Suppressor macrophage treated with lipopolysaccharide for 1 hour (primary cell): ENCODE measurements at regions not wholly inside any gene's neighbourhood (a gene's known extent, or its start where the extent isn't known, plus 50 kb on each side); places are given as distances from the start of the nearest gene placed in this dataset.

Source experiments
- DNase-seq, 3 donors: peaks; one replicate each; pipeline ENCODE4 v3.0.0-alpha.2; 2020 to 2022

DNA sequence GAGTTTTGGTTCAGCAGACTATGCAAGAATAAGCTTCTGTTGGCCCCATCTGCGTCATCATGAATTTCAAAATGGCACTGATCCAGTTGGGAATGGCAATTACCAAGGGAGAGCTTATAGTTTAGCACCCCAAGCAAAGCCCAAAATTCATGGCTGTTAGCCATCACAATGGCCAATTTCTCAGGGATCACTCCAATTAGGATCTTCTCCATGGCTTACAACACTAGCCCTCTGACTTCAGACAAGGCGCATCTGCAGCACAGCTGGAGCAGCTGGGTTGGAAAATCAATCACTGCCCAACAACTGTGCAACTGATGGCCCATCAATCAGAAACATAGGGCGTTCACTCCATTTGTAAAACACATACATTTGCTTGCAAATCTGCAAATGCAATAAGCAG, 273.6 kb downstream of the SRBD1 start:
- DNase-seq, result no peak

- no peak for DNase-seq
Observed at GRCh38 chr2:45334205-45334604, 276.9 kb downstream of the SRBD1 start.

DNA sequence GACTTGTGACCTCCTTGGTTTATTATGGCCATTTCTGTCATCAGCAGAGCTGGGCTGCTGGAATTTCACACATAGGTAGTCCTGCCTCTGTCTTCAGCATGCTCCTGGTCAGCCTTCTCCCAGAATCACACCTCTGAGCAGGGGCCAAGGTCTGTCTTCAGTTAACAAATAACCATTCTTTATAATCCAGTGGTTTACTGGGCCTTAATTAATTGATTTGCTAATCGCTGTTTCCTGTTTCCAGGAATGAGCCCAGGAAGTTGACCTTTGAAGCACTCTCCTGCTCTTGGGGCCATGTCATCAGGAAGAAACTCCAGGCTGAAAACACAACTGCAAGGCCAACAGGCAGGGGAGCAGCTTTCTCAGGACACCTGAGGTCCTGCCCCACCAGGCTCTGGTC, 278.5 kb downstream of the SRBD1 start:
- no peak for DNase-seq

DNA sequence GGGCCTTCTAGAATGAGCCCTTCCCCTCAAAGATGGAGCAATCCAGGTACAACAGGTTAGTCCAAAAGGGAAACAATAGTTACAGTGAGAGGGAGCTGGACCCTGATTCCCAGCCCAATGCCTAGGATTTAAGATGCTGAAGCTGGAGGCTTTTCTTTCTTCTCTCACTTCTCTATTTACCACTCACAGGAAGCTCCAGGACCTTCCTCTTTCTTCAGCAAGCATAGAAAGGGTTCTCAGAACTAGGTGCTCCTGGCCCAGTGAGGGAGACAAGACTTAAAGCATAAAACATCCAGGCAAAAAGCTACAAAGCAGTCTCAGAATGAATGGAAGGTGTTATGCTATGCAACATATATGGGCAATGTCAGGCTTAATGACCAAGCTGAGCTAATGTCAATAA, 279.0 kb downstream of the SRBD1 start:
- DNase-seq, result peak; percentile 12 to 23 (median 20)

DNA sequence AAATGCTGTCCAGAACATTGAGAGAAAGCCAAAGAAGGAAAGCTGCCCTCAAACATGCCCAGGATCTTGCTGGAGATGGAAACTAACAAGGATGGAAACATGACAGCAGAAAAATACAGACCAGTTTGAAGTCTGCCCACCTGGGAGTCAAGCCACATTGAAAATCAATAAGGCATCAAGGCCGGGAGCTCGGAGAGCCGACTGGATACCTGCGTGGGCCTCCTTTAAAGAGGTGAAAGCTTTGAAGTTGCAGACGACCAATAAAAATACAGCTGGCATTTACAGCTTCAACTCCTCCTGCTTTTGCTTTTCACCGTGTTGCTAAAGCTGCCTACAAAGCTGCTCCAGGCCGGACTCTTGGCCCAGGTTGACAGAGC, 279.7 kb downstream of the SRBD1 start:
- no peak for DNase-seq

DNA sequence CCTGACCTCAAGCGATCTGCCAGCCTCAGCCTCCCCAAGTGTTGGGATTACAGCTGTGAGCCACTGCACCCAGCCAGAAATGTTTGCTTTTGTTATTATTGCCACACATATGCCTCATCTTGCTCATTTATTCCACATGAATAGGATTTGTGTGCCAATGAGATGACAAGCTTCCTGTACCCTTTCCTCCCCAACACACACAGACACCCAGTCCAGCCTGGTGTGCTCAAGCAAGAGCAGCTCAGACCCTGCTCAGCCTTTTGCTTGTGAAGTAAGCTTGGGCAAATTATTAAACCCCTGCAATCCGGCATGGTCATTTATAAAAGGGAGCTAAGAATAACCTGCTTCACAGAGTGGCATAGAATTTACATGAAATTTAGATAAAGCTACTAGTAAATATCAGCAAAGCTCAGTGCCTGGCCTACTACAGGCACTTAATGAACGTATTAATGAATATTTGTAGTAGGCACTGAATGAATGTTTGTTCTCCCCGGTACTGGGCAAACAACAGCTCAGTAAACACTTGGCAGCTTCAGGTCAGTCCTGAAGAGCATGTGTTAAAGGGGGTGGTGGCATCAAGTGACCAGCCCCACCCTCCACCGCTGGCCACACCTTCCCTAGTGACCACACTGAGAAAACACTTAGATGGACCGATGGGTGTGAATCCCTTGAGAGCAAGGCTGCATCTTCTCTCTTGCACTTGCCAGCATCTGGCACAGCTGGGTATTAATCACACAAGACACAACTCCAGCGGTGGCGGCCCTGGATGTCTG, 280.2 kb downstream of the SRBD1 start:
- DNase-seq, result no peak

- DNase-seq, result no peak
Observed at GRCh38 chr2:45330108-45330507, 281.0 kb downstream of the SRBD1 start.

DNA sequence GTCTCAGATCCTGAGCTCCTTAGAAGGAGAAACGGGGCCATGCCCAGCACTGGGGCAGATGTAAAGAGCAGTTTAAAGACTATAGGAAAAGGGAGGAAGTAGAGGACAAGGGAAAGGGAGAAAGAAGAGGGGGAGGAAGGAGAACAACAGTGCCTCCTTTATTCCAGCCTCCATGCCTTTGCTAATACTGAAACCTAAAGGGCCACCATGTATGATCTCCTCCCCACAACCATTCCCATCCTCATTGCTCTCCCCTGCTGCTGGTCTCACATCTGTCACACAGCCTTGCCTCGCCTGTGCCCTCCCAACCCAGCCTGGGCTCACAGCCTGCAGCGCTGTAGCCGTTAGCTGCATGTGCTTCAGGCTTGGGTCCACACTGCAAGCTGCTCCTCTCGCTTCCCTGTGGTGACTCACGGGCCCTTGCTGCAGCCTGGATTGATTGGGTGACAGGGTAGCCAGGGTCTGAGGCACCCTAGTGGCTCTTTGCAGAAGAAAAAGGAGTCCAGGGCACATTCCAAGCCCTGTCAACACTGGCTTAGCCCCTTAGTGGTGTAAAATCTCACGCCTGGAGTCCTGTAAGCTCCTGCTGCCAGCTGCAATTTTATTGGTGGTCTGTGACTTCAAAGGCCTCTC, 281.9 kb downstream of the SRBD1 start:
- DNase-seq, result no peak

GRCh38 chr2:45328264-45328870, 282.7 kb downstream of the SRBD1 start:
- no peak for DNase-seq

DNA sequence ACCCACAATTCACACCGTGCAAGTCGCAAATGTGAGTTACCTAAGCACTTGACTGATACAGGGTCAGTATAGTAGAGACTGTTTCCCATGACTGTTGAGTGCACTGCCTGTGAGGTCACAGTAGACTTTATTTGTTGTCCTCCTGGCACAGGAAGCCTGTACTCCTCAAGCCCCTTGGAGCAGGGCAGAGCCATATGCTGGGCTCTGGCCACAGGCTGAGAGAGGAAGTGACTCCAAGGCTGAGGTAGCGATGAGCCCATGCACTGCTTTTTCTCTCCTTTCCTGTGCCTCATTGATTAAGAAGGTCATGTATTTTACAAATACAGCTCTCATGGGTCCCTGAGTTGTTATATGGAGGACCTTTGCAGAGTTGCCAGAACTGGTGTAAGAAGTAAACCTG, 287.7 kb downstream of the SRBD1 start:
- no peak for DNase-seq

DNA sequence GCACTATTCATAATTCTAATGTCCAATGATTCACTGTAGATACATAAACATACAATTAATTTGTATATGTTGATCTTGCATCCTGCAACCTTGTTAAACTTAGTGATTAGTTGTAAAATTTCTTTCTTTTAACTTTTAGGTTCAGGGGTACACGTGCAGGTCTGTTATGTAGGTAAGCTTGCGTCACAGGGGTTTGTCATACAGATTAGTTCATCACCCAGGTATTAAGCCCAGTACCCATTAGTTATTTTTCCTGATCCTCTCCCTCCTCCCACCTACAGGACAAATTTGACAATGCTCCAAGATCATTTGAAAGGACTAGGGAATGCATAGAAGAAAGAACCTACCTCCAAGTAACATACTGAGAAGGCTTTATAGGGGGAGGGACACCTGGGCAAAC, 290.1 kb downstream of the SRBD1 start:
- no peak for DNase-seq

DNA sequence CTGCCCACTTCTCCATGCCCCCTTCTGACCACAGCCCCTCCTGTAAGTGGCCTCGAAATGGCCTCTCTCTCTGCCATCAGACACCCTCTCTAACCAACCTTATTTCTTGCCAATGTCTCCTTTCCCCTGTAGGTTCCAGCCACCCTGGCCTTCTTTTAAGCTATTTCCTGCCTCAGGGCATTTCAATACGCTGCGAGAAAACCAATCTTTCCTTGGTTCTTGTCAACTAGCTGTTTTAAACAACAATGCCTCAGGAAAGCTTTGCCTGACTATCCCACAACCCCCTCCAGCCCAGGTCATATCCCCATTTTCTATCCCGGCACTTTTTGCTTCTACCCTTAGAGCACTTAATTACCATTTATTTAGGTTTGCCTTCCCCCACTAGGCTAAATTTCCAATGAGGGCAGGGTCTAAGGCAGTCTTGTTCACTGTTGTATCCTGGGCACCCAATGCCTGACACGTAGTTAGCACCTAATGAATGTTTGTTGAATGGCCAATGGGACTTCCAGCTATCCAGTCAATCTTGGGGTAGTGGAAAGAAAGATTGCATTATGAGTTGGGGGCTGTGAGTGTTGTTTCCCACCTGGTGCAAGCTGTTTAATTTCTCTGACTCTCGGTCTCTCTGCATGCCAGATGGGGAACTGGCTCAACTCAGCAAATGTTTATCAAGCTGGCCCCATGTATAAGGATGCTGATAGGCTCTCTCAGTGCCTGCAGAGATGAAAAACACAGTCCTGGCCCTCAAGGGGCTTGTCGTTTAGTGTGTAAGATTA, 291.2 kb downstream of the SRBD1 start:
- DNase-seq, result no peak

DNA sequence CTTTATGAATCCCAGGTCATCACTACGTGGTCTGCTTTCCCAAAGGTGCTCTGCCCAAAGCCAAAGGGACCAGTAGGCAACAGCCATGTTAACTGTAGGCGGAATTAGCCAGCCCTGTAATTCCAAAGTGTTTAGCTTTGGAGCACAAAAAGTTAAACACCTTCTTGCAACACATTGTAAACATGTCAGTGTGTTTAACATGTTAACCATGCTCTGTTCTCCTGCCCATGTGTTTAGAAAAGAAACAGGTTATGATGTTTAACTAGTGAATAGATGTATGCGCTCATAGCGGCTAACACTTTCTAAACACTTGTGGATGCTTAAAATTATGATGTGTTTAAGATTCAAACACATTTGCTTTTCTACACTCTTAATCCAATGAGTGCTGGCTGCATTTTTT, 292.4 kb downstream of the SRBD1 start:
- no peak for DNase-seq

DNA sequence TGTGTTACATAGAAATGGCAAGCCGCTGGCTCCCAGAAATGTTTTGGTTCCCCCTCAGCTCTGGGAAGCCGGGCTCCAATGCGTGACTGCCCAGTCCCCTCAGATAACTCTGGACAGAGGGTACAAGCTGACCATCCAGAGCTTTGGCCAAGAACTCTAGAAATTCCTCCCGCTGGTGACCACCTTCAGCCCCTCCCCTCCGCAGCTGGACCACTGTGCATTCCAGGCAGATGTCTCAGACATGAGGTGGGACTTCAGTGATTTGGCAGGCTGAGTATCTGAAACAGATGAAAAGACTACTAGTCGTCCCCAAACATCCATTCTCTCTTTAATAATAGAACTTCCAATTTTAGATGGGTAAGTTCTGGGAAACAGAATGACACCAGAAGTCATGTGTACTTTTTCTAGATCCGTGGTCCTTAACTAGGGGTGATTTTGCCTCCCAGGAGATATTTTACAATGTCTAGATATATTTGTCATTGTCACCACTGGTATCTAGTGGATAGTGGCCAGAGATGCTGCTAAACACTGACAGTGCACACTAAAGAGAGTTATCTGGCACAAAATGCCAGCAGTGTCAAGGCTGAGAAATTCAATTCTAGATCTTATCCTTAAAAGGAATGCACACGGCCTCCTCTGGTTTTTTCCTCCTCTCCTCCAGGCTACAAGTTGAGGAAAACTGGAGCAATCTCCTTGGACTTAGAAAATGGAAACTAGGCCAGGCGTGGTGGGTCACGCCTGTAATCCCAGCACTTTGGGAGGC, 294.3 kb downstream of the SRBD1 start:
- no peak for DNase-seq

GRCh38 chr2:45315861-45316260, 295.2 kb downstream of the SRBD1 start:
- DNase-seq, result no peak

- no peak for DNase-seq
Observed at GRCh38 chr2:45312275-45312674, 298.8 kb downstream of the SRBD1 start.

DNA sequence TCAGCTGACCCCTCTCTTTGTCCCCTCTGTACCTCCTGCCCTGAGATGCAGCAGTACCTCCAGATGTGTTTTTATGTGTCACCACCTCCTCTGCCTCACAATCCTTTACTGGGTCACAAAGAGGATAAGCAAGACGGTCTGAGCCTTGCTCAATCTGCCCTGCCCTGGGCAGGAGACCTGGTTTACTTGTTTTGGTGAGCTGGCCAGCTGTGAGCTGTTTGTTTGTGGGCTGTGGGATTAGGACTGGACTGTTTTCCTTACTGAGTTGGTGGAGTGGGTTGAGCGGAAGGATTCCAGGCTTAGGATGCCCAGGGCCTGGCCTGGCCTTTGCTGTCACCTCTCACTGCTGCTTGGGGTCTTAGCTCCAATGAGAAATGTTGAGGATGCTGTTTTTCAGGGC, 299.5 kb downstream of the SRBD1 start:
- DNase-seq, result no peak

GRCh38 chr2:45307147-45307546, 297.9 kb upstream of the SIX2 start:
- no peak for DNase-seq

GRCh38 chr2:45305599-45305998, 296.3 kb upstream of the SIX2 start:
- no peak for DNase-seq

GRCh38 chr2:45303417-45304202, 294.4 kb upstream of the SIX2 start:
- DNase-seq, result no peak

GRCh38 chr2:45301307-45302277, 292.3 kb upstream of the SIX2 start:
- DNase-seq, result no peak
